ENCODE measurements at regions not wholly inside any gene's neighbourhood (a gene's known extent, or its start where the extent isn't known, plus 50 kb on each side); places are given as distances from the start of the nearest gene placed in this dataset.

DNA sequence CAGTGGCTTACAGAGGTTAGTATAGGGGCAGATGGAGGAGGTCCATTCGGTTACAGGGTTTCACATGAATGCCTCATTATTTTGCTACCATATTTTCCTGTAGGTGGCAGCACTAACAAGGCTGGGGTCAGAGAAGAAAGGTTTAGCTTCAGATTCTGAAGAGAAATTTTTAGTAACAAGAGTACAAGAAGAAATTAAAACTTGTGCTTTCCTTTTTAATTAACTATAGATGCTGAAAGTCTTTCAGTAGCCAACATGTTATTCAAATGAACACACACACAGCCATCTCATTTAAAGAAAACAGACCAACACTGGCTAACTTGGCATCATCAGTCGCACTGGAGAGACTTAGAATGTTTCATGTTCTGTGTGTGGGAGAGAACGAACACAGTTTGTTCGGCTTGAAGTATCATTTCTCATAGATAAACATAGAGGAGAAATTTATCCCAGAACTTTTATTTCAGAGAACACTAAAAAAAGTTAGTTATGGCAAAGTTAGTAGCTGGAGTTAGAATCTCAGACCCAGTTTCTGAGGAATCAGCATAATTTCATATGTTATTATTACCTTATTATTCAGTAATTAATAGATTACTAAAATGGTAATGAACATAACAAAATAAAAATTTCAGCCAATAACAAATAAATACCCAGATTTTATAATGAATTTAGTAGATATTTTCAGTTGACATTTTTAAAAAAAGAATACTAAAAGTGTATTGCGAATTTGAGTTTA, 314.0 kb upstream of the RSPO3 start:
- peak; percentile 60 for DNase-seq (ENCODE audit: low read depth)

DNA sequence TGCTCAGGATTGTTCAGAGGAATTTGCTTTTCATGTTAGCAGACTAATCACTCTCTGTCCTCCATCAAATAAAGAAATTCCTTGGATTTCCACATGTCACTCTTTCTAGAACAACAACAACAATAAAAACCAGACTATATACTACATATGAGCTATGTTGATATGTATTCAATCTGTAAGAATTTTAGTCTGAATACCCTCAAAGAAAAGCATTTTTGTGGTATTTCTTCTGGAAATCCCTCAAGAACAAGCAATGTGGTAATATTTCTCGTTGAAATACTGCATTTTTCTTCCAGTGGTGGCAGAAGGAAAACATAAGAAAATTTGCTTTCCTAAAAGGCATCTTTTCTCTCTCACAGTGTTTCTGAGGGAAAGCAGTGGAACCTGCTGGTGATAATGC, 312.6 kb upstream of the RSPO3 start:
- no peak for DNase-seq (ENCODE audit: low read depth)

GRCh38 chr6:126807876-126808275, 310.6 kb upstream of the RSPO3 start:
- no peak for DNase-seq (ENCODE audit: low read depth)

- peak; percentile 20 for DNase-seq (ENCODE audit: low read depth)
Observed at GRCh38 chr6:126811321-126811720, 307.1 kb upstream of the RSPO3 start.

DNA sequence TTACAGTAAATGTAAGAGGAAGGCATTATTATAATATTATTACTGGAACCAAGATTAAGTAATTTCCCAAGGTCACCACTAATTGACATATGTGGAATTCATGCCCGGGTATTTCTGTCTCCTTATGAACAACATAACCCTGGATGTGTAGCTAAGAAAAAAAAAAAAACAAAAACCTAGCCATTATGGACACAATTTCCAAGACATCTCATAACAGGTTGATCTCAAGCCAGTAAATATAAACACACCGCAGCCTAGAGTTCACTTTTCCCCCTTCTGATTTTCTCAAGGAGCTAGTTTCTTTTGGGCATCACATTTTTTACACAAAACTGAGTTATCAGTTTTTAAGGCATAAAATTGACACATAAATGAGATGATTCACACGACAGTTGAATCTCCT, 306.5 kb upstream of the RSPO3 start:
- DNase-seq (ENCODE audit: low read depth): no peak

GRCh38 chr6:126812651-126813050, 305.8 kb upstream of the RSPO3 start:
- DNase-seq (ENCODE audit: low read depth): peak; percentile 34

- DNase-seq (ENCODE audit: low read depth): no peak
Observed at GRCh38 chr6:126820634-126821033, 297.8 kb upstream of the RSPO3 start.

GRCh38 chr6:126821706-126822105, 296.8 kb upstream of the RSPO3 start:
- DNase-seq (ENCODE audit: low read depth): peak; percentile 62

GRCh38 chr6:126824226-126824625, 294.2 kb upstream of the RSPO3 start:
- peak; percentile 53 for DNase-seq (ENCODE audit: low read depth)

GRCh38 chr6:126824815-126825214, 293.7 kb upstream of the RSPO3 start:
- DNase-seq (ENCODE audit: low read depth): no peak

DNA sequence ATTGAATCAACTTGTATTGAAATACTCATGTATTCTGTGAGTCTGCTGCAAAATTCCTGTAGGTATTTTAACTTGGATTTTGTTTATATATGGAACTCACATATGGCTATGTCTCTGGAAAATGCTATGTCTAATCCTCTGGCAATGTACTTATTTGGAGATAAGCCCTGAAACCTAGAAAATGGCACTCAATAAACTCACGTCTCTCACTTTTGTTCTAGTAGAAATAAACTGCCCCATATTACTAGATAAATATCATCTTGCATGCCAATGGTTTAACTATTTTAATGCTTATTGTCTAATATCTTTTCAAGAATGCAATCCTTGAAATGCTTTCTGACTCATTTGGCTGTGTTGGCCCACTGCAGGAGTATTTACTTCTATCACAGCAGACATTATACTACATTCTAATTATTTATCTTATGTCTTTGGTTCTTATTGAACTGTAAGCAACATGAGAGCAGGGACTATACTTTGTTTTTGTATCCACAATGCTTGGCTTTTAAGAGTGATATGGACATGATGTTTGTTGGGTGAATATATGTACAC, 292.2 kb upstream of the RSPO3 start:
- no peak for DNase-seq (ENCODE audit: low read depth)

- DNase-seq (ENCODE audit: low read depth): no peak
Observed at GRCh38 chr6:126831461-126831860, 287.0 kb upstream of the RSPO3 start.

- DNase-seq (ENCODE audit: low read depth): no peak
Observed at GRCh38 chr6:126842769-126843168, 275.7 kb upstream of the RSPO3 start.

DNA sequence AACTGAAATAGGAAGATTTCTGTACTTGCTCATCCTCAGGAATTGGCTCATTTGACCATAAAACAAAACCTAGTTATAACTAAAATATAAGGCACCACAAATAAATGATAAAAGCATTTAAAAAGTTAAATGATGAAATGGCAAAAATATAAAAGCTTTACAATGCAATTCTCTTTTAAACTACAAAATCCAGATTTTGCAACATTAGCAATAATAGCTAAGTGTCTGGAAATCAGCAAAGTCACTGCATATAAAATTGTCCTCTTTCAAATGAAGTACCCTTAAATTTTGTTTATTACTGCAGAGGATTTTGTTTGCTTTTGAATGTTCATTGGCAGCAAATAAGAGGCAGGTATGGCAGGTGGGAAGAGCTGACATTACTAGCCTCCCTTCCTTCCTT, 270.4 kb upstream of the RSPO3 start:
- no peak for DNase-seq (ENCODE audit: low read depth)

- no peak for DNase-seq (ENCODE audit: low read depth)
Observed at GRCh38 chr6:126867641-126868040, 250.8 kb upstream of the RSPO3 start.

- peak; percentile 53 for DNase-seq (ENCODE audit: low read depth)
Observed at GRCh38 chr6:126873351-126873750, 245.1 kb upstream of the RSPO3 start.

DNA sequence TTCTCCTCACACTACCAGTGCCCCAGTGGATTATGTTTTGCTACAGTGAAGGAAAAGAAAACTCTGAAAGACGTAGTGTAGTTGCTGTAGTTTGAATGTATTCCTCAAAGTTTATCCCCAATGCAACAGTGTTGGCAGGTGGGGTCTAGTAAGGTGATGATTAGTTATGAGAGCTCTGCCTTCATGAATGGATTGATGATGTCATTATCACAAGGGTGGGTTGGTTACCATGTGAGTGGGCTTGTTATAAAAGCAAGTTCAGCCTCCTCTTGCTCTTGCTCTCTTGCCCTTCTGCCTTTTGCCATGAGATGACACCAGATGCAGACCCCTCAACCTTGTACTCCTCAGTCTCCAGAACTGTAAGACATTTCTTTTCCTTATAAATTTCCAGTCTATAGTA, 244.7 kb upstream of the RSPO3 start:
- DNase-seq (ENCODE audit: low read depth): no peak

GRCh38 chr6:126876446-126876845, 242.0 kb upstream of the RSPO3 start:
- DNase-seq (ENCODE audit: low read depth): no peak

DNA sequence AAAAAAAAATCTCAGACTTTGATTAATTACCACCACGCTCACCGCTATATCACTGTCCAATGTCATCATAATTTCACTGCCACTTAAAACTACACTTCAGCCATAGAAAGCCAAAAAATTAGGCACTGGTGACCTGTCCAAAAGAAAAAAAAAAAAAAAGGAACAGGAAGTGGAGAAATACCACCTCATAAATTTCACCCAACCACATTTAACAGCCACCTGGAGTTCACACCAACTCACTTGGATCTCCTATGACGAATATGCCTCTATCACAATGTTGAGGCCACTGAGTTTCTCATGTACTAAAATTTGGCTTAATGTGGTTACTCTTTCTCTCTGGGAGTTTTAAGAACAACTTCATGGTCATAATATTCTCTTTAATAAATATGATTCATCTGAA, 237.5 kb upstream of the RSPO3 start:
- DNase-seq (ENCODE audit: low read depth): peak; percentile 7

DNA sequence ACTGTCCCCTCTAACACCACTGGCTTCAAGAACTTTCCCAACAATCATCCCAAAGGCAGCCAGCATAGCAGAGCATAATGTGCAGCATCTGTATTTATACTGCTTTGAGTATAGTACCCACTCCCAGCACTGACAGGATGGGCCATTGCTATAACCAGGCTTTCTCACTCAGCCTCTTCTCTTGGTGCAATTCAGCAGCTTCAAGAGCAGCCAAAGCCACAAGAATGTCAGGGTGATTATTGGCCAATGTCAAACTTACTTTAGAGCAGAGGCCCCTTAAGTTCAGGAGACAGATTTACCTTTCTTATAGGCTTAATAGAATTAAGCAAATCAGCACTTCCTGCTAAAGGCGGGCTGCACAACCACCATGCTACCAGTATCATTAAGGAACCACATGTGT, 232.4 kb upstream of the RSPO3 start:
- DNase-seq (ENCODE audit: low read depth): no peak

DNA sequence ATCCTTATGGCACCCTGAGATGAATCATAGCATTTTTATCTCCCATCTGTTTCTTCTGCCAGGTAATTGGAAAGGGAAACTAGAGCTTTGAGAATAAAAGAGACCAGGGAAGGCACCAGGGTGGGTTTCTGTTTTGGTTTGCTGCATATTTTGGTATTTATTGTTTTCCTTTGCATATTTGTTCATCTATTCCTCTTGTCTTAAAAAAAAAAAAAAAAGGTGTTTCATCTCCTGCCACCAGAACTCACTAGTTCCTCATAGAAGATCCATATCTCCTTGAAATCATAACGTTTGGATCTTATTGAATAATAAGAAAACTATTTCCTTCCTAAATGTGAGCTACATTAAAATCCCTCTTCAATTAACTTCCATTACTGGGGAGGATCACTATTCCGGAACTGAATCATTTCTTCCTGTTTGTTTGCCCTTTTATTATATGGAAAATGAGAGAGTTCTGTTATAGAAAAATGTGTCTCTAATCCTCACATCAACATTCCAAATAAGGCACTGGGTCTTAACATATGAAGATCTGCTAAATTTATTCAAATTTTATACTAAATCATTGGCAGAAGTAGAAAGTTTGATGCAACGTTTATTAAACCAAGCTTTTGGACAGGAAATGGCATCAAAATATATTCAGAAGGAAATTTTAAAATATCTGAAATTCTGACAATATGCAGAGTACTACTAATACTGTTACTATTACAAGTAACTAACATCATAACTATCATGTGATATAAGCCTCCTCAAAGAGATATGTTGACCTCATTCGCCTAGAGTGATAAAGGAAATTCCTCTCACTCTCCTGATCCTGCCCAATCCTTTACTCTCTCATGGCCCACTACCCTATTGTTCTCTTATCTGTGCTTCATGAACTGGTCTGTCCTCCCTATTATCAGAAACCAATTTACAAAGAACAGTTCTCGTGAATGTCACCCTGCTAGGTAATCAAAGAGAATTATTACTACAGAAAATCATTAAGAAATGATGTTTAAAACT, 229.4 kb upstream of the RSPO3 start:
- no peak for DNase-seq (ENCODE audit: low read depth)

- DNase-seq (ENCODE audit: low read depth): no peak
Observed at GRCh38 chr6:126890055-126890454, 228.4 kb upstream of the RSPO3 start.

Measured in LHCN-M2 (cell line).